GM18873 (cell line): ENCODE measurements at regions not wholly inside any gene's neighbourhood (a gene's known extent, or its start where the extent isn't known, plus 50 kb on each side); places are given as distances from the start of the nearest gene placed in this dataset.
"Not testable (repeated sequence)": the region's sequence is repeated elsewhere in the genome, so short reads cannot be mapped to it uniquely, and the experiment has no call there.

ENCODE experiments used
- ATAC-seq: cut with Tn5 transposase; IDR thresholded peaks from one replicate; pipeline ENCODE4 v1.9.1; 2021; ENCODE audit warnings: mild to moderate bottlenecking, moderate library complexity, moderate number of reproducible peaks; ENCODE audit not compliant: unreplicated experiment, low FRiP score

GRCh38 chr2:149692961-149693396 lies 105.4 kb upstream of the MMADHC start:
- ATAC-seq, result no peak

- ATAC-seq, result no peak
Observed at GRCh38 chr2:149690825-149691224, 103.2 kb upstream of the MMADHC start.

DNA sequence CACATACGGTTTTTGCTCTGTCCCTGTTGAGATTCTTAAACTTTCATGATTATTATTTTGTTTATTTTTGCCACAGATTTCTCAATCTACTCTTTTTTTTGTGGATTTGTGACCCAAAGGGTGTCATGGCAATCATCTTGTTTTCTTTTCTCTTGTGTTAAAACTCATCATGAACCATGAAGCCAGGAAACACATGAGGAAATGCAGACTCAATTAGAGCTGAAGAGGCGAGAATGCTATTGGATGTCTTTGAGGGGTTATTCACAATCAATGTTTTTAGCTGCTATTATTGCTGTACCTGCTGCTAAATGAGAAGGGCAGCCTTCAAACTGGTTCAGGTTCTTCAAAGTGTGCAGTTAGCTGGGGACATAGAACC lies 99.5 kb upstream of the MMADHC start:
- no peak for ATAC-seq

GRCh38 chr2:149686136-149687051 lies 98.8 kb upstream of the MMADHC start:
- no peak for ATAC-seq

DNA sequence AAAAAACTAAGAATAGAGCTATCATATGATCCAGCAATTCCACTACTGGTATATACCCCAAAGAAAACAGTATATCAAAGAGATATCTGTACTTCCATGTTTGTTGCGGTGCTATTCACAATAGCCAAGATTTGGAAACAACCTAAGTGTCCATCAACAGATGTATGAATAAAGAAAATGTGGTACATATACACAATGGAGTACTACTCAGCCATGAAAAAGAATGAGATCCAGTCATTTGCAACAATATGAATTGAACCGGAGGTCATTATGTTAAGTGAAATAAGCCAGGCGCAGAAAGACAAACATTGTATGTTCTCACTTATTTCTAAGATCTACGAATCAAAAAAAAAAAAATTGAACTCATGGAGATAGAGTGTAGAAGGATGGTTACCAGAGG lies 97.8 kb upstream of the MMADHC start:
- not testable (repeated sequence) for ATAC-seq

DNA sequence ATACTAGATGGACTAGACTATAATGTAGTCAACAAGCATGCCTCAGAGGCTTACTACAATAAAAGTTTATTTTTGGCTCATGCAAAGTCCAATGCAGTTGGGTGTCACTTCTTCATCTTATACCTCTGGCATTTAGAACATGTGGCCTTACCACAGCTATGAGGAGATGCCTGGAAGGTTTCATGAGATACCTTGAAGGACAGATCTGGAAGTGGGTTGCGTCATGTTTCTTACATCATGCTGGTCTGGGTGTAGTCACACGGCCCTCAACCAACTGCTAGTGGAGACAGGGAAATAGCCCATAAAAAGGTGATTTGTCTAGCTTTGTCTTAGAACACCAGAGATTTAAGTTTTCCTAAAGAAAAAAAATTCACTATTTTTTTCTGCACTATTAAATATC lies 91.7 kb upstream of the MMADHC start:
- ATAC-seq, result no peak

GRCh38 chr2:149677416-149677815 lies 89.8 kb upstream of the MMADHC start:
- no peak for ATAC-seq

DNA sequence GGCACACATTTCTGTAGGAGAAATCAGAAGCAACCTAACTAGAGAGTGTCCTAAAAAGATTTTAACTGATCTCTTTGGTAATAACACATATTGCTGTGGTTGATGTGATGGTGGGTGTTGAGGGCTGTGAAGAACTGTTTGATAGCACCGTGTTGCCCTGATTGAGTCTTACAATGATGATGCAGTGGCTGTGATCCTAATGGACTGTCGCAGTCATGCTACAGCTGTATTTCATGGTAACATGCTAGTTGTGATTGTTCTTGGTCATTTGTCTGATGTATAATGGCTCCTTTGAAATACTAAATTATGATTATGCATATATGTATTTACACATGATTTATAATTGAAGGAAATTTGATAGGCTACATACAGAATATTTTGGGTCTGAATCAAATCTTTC lies 82.5 kb upstream of the MMADHC start:
- ATAC-seq, result no peak

DNA sequence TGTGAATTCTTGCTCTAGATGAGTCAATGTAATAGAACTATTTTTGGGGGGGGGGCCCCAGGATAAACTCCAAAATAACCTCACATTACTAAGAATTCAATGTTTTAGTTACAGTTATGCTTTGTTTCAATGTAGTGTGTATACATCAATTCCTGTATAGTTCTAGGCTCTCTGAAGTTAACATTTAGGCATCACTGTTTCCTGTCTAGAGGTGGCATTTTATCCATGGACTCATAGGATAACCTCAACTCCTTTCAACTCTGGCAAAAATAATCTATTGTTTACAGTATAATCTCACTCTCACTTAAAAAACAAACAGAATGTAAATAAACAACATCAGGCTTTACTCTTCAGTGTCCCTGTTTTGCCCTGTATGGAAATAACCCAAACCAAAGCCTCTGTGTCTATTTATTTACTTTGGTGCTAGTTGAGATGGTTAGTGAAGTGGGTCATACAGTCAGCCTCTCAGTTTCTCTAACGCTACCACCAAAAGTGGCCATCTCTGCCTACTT lies 79.3 kb upstream of the MMADHC start:
- ATAC-seq, result no peak

DNA sequence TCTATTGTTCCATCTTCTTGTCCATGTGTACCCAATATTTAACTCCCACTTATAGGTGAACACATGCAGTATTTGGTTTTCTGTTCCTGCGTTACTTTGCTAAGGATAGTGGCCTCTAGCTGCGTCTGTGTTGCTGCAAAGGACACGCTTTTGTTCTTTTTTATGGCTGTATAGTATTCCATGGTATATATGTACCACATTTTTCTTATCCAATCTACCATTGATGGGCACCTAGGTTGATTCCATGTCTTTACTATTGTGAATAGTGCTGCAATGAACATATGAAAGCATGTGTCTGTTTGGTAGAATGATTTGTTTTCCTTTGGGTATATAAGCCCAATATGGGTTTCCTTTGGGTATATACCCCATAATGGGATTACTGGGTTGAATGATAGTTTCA lies 77.3 kb upstream of the MMADHC start:
- ATAC-seq, result no peak

DNA sequence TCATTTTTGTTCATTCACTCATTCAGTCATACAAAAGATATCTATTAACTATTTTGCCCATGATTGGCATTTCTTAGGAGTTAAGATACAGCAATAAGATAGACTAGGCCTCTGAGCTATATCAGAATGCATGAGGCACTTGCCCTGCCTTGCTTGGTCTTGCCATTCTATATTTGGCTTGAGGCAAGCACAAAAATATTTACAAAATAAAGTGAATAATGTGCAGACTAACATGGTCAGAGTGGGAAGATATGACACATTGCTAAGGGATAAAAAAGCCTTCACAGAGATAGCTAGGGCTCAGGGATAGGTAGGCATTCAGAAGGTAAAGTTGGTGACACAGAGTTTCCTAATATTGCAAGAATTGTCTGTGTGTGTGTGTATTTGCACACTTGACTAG lies 75.0 kb upstream of the MMADHC start:
- no peak for ATAC-seq

GRCh38 chr2:149661844-149662243 lies 74.3 kb upstream of the MMADHC start:
- ATAC-seq, result no peak

GRCh38 chr2:149658553-149658952 lies 71.0 kb upstream of the MMADHC start:
- ATAC-seq, result no peak

GRCh38 chr2:149657401-149658040 lies 69.9 kb upstream of the MMADHC start:
- no peak for ATAC-seq

- ATAC-seq, result no peak
Observed at GRCh38 chr2:149656996-149657395, 69.4 kb upstream of the MMADHC start.

DNA sequence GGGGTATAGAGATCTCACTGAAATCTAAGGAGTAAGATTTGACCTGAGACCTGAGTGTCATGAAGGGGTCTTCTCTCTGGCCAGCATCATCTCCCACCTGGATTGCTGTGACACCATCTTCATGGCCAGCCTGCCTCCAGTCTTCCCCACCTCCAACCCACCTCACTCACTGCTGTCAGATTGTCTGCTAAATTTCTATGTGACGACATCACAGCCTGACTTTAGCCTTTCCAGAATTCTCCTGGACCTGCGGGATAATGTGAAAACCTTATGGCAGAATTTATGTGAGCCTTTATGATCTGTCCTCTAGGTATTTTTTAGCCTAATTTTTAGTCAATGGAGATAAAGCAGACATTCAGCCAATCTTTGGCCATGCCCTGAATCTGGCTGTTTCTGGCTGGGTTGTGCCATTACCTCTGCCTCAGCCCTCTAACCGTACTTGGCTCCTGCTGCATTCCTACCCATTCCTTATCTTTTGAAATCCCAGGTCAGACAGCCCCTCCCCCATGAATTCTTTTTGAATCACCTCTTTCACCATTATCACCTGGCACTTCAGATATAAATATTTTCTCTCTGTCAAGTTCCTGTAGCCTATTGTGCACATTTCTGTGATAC lies 66.4 kb upstream of the MMADHC start:
- ATAC-seq, result no peak

GRCh38 chr2:149652926-149653325 lies 65.4 kb upstream of the MMADHC start:
- no peak for ATAC-seq

DNA sequence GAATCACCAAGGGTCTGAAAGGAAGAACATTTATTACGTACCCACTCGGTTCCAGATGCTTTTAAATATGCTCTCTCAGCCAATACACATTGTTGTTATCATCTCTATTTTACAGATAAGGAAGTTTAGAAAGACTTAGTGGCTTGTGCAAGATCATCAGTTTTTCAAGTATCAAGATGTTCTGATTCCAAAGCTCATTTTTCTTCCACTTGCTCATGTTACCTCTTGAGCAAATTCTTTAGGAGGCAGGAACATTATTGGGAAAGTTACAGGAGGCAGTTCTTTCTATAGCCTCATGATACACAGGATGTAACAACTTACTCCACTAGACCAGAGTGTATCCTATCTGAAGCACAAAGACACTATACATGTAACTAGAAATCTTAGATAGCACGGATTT lies 65.0 kb upstream of the MMADHC start:
- no peak for ATAC-seq

- no peak for ATAC-seq
Observed at GRCh38 chr2:149651229-149651628, 63.7 kb upstream of the MMADHC start.

DNA sequence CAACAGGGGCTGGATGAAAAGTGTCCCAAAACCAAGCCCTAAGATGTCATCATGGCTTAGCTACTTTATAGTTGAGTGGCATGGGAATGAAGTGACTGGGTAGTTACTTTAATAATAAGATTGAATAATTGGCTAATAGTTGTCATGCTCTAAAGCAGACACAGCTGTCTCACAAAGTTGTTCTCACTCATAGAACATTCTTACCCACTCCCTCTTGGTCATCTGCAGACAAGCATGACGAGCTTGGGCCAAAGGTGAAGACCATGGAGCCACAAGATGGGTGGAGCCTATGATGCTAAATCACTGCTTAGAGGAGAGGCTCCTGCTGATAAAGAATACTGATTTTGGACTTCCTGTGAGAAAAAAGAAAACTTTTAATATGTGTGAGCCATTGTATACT lies 62.4 kb upstream of the MMADHC start:
- no peak for ATAC-seq

GRCh38 chr2:149648282-149649030 lies 60.9 kb upstream of the MMADHC start:
- no peak for ATAC-seq
